Activated B cell treated with CpG ODN at 0.5 μM for 24 hours (primary cell): ENCODE measurements at regions not wholly inside any gene's neighbourhood (a gene's known extent, or its start where the extent isn't known, plus 50 kb on each side); places are given as distances from the start of the nearest gene placed in this dataset.

ENCODE experiments used
- ATAC-seq: fragments of 200-7000 bp; cut with Tn5 transposase; one replicate; pipeline ENCODE4 v1.10.0; 2021; ENCODE audit warnings: low read depth, mild to moderate bottlenecking, moderate library complexity
- CTCF ChIA-PET: fragments of 350-600 bp; sonication (Branson Sonifier 250); formaldehyde crosslinking; loops from one replicate; lab custom pipeline; 2021; ENCODE audit warnings: antibody characterized with exemption; lab: Charles Lee
- POLR2A ChIA-PET: fragments of 350-600 bp; sonication (Branson Sonifier 250); formaldehyde crosslinking; loops from one replicate; lab custom pipeline; 2021; ENCODE audit warnings: antibody characterized with exemption; lab: Charles Lee
- DNase-seq: peaks from one replicate; pipeline ENCODE4 v3.0.0; 2022
- H3K27ac Mint-ChIP-seq: one replicate; pipeline ENCODE4 v1.8.0; 2020; ENCODE audit warnings: mixed read lengths
- H3K27me3 Mint-ChIP-seq: one replicate; pipeline ENCODE4 v1.8.0; 2021; ENCODE audit warnings: mixed read lengths
- H3K36me3 Mint-ChIP-seq: one replicate; pipeline ENCODE4 v1.8.0; 2021; ENCODE audit warnings: low read depth, mixed read lengths
- H3K4me1 Mint-ChIP-seq: one replicate; pipeline ENCODE4 v1.8.0; 2021; ENCODE audit warnings: mixed read lengths
- H3K4me3 Mint-ChIP-seq: one replicate; pipeline ENCODE4 v1.8.0; 2020; ENCODE audit warnings: mild to moderate bottlenecking, mixed read lengths
- H3K9me3 Mint-ChIP-seq: one replicate; pipeline ENCODE4 v1.8.0; 2020; ENCODE audit warnings: mixed read lengths
- intact Hi-C: fragments of 100-400 bp; cut with micrococcal nuclease; formaldehyde crosslinking; loops from one replicate; pipeline ENCODE4 v1.15.1; 2024
- TF ChIP-seq, protein P1 (sequence below): fragments of 200-600 bp; IDR thresholded peaks from one replicate; pipeline ENCODE4 v1.8.0; 2022; ENCODE audit warnings: antibody characterized with exemption, mild to moderate bottlenecking

DNA sequence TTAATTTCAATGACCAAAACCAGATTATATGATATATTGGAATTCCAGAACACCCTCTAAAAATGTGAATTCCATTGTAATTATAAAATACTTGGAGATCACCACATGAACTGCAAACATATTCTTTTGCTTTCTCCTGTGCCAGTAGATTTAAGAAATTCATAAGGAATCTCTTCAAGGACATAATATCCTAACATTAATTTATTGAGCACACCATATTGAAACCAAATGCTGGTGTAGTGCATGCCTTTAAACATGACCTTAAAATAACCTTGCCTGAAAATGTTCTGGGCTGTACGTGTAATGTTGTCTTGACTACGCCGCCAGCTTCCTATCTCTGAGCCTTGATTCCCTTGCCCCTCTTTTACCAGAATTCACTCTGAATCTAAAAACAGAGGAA is 205.0 kb upstream of the ACTBL2 start:
- H3K9me3 Mint-ChIP-seq: no peaks in the 10 kb centered on the region
- POLR2A ChIA-PET: no interaction called here
- DNase-seq (no peak), ATAC-seq (no peak)
- peaks cover 2% of the 10 kb centered on the region for H3K27me3 Mint-ChIP-seq
- TF ChIP-seq, protein P1, sequence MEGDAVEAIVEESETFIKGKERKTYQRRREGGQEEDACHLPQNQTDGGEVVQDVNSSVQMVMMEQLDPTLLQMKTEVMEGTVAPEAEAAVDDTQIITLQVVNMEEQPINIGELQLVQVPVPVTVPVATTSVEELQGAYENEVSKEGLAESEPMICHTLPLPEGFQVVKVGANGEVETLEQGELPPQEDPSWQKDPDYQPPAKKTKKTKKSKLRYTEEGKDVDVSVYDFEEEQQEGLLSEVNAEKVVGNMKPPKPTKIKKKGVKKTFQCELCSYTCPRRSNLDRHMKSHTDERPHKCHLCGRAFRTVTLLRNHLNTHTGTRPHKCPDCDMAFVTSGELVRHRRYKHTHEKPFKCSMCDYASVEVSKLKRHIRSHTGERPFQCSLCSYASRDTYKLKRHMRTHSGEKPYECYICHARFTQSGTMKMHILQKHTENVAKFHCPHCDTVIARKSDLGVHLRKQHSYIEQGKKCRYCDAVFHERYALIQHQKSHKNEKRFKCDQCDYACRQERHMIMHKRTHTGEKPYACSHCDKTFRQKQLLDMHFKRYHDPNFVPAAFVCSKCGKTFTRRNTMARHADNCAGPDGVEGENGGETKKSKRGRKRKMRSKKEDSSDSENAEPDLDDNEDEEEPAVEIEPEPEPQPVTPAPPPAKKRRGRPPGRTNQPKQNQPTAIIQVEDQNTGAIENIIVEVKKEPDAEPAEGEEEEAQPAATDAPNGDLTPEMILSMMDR: no peak
- no peaks in the 10 kb centered on the region for H3K36me3 Mint-ChIP-seq
- intact Hi-C loops: no loop called here
- H3K4me3 Mint-ChIP-seq: no peak overlapping the region
- CTCF ChIA-PET: no interaction called here
- H3K27ac Mint-ChIP-seq: no peak overlapping the region
- H3K4me1 Mint-ChIP-seq: no peaks in the 10 kb centered on the region

DNA sequence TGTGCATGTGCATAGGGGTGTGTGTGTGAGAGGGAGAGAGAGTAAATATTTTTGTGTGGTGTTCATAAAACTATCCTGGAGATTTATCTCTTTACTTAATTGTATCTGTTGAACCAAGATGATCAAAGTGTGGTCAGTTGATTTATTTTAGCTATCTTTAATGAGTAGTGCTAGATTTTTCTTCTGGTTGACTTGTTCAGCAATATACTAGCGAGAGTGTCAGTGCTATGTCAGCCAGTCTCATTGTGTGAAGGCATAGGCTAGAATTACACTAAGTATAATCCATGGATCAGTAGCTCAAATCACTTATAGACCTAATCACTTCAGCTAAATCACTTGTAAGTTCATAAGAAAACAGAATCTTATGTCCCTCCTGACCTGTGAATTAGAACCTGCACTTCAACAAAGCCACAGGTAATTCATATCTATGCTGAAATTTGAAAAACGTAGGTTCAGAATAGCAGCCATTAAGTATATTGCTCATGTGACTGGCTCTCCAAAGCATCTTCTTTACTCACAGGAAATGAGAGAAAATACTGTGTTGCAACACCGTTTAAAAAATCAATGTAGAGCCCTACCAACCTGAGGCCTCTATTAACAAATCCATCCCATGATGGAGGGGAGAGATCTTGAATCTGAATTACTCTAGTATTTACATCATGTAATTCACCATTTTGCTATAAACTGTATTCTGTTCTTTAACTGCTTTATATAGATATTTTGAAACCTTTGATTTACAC is 203.1 kb upstream of the ACTBL2 start:
- no peak overlapping the region for H3K27ac Mint-ChIP-seq
- no peaks in the 10 kb centered on the region for H3K9me3 Mint-ChIP-seq
- DNase-seq (no peak), ATAC-seq (no peak)
- no peaks in the 10 kb centered on the region for H3K4me1 Mint-ChIP-seq
- TF ChIP-seq, protein P1: no peak
- ChIA-PET CTCF (no interaction called here), POLR2A (no interaction called here)
- H3K36me3 Mint-ChIP-seq: no peaks in the 10 kb centered on the region
- H3K4me3 Mint-ChIP-seq: no peak overlapping the region
- intact Hi-C loops: no loop called here
- peaks cover 2% of the 10 kb centered on the region for H3K27me3 Mint-ChIP-seq

DNA sequence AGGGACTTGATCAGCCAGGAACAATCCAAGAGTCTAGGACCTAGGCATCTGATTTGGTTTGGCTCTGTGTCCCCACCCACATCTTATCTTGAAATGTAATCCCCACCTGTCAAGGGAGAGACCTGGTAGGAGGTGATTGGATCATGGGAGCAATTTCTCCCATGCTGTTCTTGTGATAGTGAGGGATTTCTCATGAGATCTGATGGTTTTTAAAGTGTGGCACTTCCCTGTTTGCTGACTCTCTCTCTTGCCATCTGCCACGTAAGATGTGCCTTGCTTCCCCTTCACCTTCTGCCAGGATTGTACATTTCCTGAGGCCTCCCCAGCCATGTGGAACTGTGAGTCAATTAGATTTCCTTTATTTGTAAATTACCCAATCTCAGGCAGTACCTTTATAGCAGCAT is 201.7 kb upstream of the ACTBL2 start:
- CTCF ChIA-PET: no interaction called here
- POLR2A ChIA-PET: no interaction called here
- intact Hi-C loops: no loop called here
- peaks cover 2% of the 10 kb centered on the region for H3K27me3 Mint-ChIP-seq
- H3K9me3 Mint-ChIP-seq: no peaks in the 10 kb centered on the region
- ATAC-seq: no peak
- TF ChIP-seq, protein P1: no peak
- H3K36me3 Mint-ChIP-seq: no peaks in the 10 kb centered on the region
- no peak for DNase-seq
- H3K27ac Mint-ChIP-seq: no peak overlapping the region
- no peak overlapping the region for H3K4me3 Mint-ChIP-seq
- no peaks in the 10 kb centered on the region for H3K4me1 Mint-ChIP-seq

DNA sequence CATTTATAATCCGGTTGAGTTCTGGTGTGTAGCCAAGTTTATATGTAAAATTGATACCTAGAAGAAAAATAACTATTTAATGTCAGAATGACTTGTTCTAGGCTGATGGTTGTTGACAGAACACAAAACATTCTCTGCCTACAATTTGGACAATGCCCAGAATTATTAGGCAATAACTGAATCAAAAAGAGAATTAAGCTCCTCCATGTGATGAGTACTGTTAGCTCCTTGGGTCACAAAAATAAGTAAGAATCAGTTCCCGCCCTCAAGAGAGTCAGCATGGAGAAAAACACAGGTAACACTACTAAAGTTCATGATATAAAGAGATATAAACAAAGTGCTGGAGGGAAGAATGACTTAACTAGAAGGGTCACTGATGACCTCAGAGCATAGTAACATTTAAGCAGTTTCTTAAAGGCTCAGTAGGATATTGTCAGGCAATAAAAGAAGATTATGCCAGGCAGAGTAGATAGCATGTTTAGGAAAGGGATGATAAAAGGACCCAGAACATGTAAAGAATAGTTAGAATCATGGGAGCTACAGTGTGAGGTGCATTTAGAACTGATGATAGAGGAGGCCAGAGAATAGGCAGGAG is 200.5 kb upstream of the ACTBL2 start:
- no peaks in the 10 kb centered on the region for H3K4me1 Mint-ChIP-seq
- intact Hi-C loops: no loop called here
- no peaks in the 10 kb centered on the region for H3K36me3 Mint-ChIP-seq
- ChIA-PET POLR2A (no interaction called here), CTCF (no interaction called here)
- TF ChIP-seq, protein P1: no peak
- ATAC-seq (no peak), DNase-seq (no peak)
- no peaks in the 10 kb centered on the region for H3K9me3 Mint-ChIP-seq
- no peak overlapping the region for H3K27ac Mint-ChIP-seq
- no peak overlapping the region for H3K4me3 Mint-ChIP-seq
- H3K27me3 Mint-ChIP-seq: no peaks in the 10 kb centered on the region

DNA sequence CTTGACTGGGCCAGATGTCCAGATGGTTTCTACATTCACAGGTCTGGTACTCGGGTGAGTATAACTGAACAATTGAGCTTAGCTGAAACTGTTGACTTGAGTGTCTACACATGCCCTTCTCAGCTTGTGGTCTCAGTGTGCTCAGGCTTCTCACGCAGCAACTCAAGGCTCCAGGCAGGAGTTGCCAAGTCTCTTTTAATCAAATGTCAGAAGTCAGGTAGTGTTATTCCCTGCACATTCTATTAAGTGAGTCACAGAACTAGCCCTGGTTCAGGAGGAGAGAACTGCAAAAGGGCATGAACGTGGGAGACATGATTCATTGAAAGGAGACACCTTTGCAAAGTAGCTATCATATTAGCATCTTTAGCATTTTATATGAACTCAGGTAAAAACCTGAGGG is 199.3 kb upstream of the ACTBL2 start:
- H3K4me3 Mint-ChIP-seq: no peak overlapping the region
- ATAC-seq: no peak
- intact Hi-C loops: no loop called here
- TF ChIP-seq, protein P1: no peak
- CTCF ChIA-PET: no interaction called here
- no peaks in the 10 kb centered on the region for H3K9me3 Mint-ChIP-seq
- no peaks in the 10 kb centered on the region for H3K4me1 Mint-ChIP-seq
- no peaks in the 10 kb centered on the region for H3K36me3 Mint-ChIP-seq
- DNase-seq: no peak
- no peak overlapping the region for H3K27ac Mint-ChIP-seq
- POLR2A ChIA-PET: no interaction called here
- peaks cover 4% of the 10 kb centered on the region for H3K27me3 Mint-ChIP-seq
